K562 (cell line): ENCODE measurements at regions not wholly inside any gene's neighbourhood (a gene's known extent, or its start where the extent isn't known, plus 50 kb on each side); places are given as distances from the start of the nearest gene placed in this dataset.
A peak's percentile ranks its signal among the peaks of the same experiment; 100 is the strongest.

Source experiments
- ATAC-seq: fragments of 200-7000 bp; cut with Tn5 transposase; 3 replicates; pipeline ENCODE4 v1.9.1; 2020; ENCODE audit warnings: moderate library complexity
- BruUV-seq: library from RNA; stranded (reverse); fragments of 400-500 nt; replicated peaks from 2 replicates; lab custom pipeline; 2021; lab: Mats Ljungman, UMichigan
- CTCF ChIA-PET: fragments of 300-600 bp; formaldehyde crosslinking; extraction: SDS; loops from one replicate; lab custom pipeline; 2021; ENCODE audit warnings: low intra/inter-chr PET ratio; lab: Yijun Ruan, JAX
- POLR2A ChIA-PET: fragments of 300-600, 350-650 bp; sonication (Branson Sonifier 250); formaldehyde crosslinking; extraction: SDS; loops from one replicate; lab custom pipeline; 2021; ENCODE audit warnings: antibody characterized with exemption, inconsistent platforms; lab: Yijun Ruan, JAX
- DNase-seq, 4 experiments: peaks; one replicate each; pipeline versions ENCODE4 v3.0.0 to v3.0.0-alpha.2; 2011 to 2018; ENCODE audit warnings: low spot score in 3 of 4, mixed read lengths in 3 of 4; ENCODE audit errors: extremely low read depth in 1 of 4
- FAIRE-seq: peaks from 2 replicates; lab custom pipeline; 2011; peaks lifted over from hg19 to GRCh38; lab: Jason Lieb, UNC
- H2AFZ ChIP-seq: 2 replicates; pipeline ENCODE4 v1.6.0; 2011; ENCODE audit warnings: low read depth, low read length, control low read depth, inconsistent platforms
- H3K27ac ChIP-seq: fragments of 200-600 bp; 3 replicates; pipeline ENCODE4 v1.8.0; 2011; ENCODE audit warnings: low read depth, mild to moderate bottlenecking, control low read depth, inconsistent platforms, low read length, moderate library complexity, mixed read lengths; ENCODE audit errors: extremely low read depth
- H3K27me3 ChIP-seq, 2 experiments: fragments of 300-600 bp in 1 of 2; 2 replicates in 1 of 2; 3 replicates in 1 of 2; pipeline versions ENCODE4 v1.6.0 to v1.8.0; 2011; ENCODE audit warnings: inconsistent platforms in 2 of 2, low read length in 2 of 2, mild to moderate bottlenecking in 1 of 2, mixed read lengths in 1 of 2, moderate library complexity in 1 of 2; ENCODE audit not compliant: control insufficient read depth in 2 of 2, insufficient read depth in 2 of 2
- H3K36me3 ChIP-seq: fragments of 300-600 bp; 3 replicates; pipeline ENCODE4 v1.8.0; 2011; ENCODE audit warnings: mild to moderate bottlenecking, low read length, inconsistent platforms; ENCODE audit not compliant: control insufficient read depth, insufficient read depth
- H3K4me1 ChIP-seq, 2 experiments: fragments of 200-600 bp in 1 of 2; replicated peaks in 1 of 2; 2 replicates in 1 of 2; 3 replicates in 1 of 2; pipeline versions ENCODE4 v1.5.1 to v1.8.0; 2011; ENCODE audit warnings: inconsistent platforms in 2 of 2, low read length in 2 of 2, mild to moderate bottlenecking in 1 of 2, mixed read lengths in 1 of 2, moderate library complexity in 1 of 2; ENCODE audit not compliant: control insufficient read depth in 2 of 2, insufficient read depth in 2 of 2
- H3K4me2 ChIP-seq: 2 replicates; pipeline ENCODE4 v1.6.1; 2011; ENCODE audit warnings: low read length, control low read depth, inconsistent platforms, mixed read lengths; ENCODE audit not compliant: insufficient read depth
- H3K4me3 ChIP-seq: fragments of 200-600 bp; sonication (generic), shearing (Covaris generic); 2 replicates; pipeline ENCODE4 v1.5.1; 2016; ENCODE audit warnings: control low read depth, inconsistent platforms
- H3K79me2 ChIP-seq: fragments of 200-600 bp; 3 replicates; pipeline ENCODE4 v1.8.0; 2011; ENCODE audit warnings: low read length, inconsistent platforms; ENCODE audit not compliant: control insufficient read depth, insufficient read depth
- H3K9ac ChIP-seq, 2 experiments: 2 replicates each; pipeline versions ENCODE4 v1.6.0 to v1.6.1; 2011; ENCODE audit warnings: low read depth in 2 of 2, low read length in 2 of 2, control low read depth in 1 of 2, inconsistent platforms in 1 of 2, mild to moderate bottlenecking in 1 of 2, mixed read lengths in 1 of 2; ENCODE audit not compliant: insufficient read depth in 1 of 2
- H3K9me1 ChIP-seq: one replicate; pipeline ENCODE4 v1.6.0; 2011; ENCODE audit warnings: inconsistent platforms, mild to moderate bottlenecking, low read length, moderate library complexity; ENCODE audit not compliant: control insufficient read depth, insufficient read depth
- H3K9me3 ChIP-seq: replicated peaks from 2 replicates; pipeline ENCODE4 v1.5.1; 2011; ENCODE audit warnings: low read depth, low read length, inconsistent platforms; ENCODE audit not compliant: control insufficient read depth, insufficient read depth
- H4K20me1 ChIP-seq: replicated peaks from 2 replicates; pipeline ENCODE4 v1.6.1; 2011; ENCODE audit warnings: low read length, inconsistent platforms, mixed read lengths; ENCODE audit not compliant: control insufficient read depth, insufficient read depth
- DEAF1 ChIP-seq: fragments of 450-650 bp; formaldehyde crosslinking; IDR thresholded peaks from 2 replicates; pipeline ENCODE4 v1.4.0; 2020; ENCODE audit warnings: mild to moderate bottlenecking, moderate library complexity
- IFI16 ChIP-seq: fragments of 250-450 bp; sonication (Bioruptor Pico); IDR thresholded peaks from 2 replicates; pipeline ENCODE4 v2.1.2; 2022; ENCODE audit warnings: mild to moderate bottlenecking, inconsistent platforms
- PURB ChIP-seq: sonication (generic); formaldehyde crosslinking; IDR thresholded peaks from 2 replicates; pipeline ENCODE4 v1.9.0; 2021; ENCODE audit warnings: low read depth, mild to moderate bottlenecking, missing genetic modification reagents
- RB1 ChIP-seq: fragments of 450-650 bp; IDR thresholded peaks from 2 replicates; pipeline ENCODE4 v1.6.1; 2017; ENCODE audit warnings: low read depth, mild to moderate bottlenecking
- RBM25 ChIP-seq: fragments of 200-400 bp; formaldehyde crosslinking; IDR thresholded peaks from 2 replicates; pipeline ENCODE4 v1.6.1; 2018; ENCODE audit warnings: low read length, low read depth, moderate library complexity; ENCODE audit not compliant: severe bottlenecking
- ZNF584 ChIP-seq: fragments of 200-800 bp; sonication (Bioruptor generic); IDR thresholded peaks from 2 replicates; pipeline ENCODE4 v1.6.1; 2016; ENCODE audit warnings: low read depth, mild to moderate bottlenecking, missing genetic modification characterization, missing compliant biosample characterization
- WGBS: fragments of 100-300 bp; shearing (Covaris generic); methylation state at CpG from one replicate; pipeline ENCODE4 v1.1.6; 2016; ENCODE audit warnings: low coverage, mixed read lengths; ENCODE audit not compliant: insufficient coverage; ENCODE audit errors: missing lambda C conversion rate; 5-methylcytosine and 5-hydroxymethylcytosine counted together
- in situ Hi-C: fragments of 300-500 bp; cut with MboI; formaldehyde crosslinking; loops from 4 replicates; pipeline ENCODE4 v1.15.0; 2018; ENCODE audit warnings: inconsistent platforms, mixed read lengths
- intact Hi-C: fragments of 100-400 bp; cut with micrococcal nuclease; formaldehyde crosslinking; loops from 2 replicates; pipeline ENCODE4 v1.14.2; 2022
- TF ChIP-seq, protein P1 (sequence below): sonication (generic); formaldehyde crosslinking; IDR thresholded peaks from 2 replicates; pipeline ENCODE4 v1.8.1; 2023; ENCODE audit warnings: mild to moderate bottlenecking, missing genetic modification reagents
- TF ChIP-seq, protein P2 (sequence below): IDR thresholded peaks from 2 replicates; pipeline ENCODE4 v1.6.1; 2011; ENCODE audit not compliant: insufficient read length; ENCODE audit errors: extremely low read depth

DNA sequence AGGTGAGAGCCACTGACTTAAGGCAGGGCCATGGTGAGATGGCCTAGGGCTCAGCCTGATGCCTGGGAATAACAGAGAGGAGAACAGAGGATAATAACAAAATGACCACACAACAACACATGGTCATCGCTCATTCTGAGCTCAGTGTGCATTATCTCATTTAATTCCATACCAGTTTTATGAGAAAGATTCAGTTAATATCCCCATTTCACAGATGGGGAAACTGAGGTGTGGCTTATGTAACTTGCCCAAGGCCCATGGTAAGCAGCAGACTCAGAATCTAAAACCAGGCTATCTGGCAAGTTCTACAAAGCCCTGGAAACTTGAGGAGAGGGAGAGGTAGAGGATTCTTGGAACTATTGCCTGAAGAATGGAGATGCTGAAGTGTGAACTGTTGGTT lies 200.9 kb upstream of the PMEPA1 start:
- Histone ChIP-seq H3K27ac (no peak overlapping the region), H3K9ac (no peak overlapping the region), H3K9me1 (no peaks in the 10 kb centered on the region), H3K9me3 (no peaks in the 10 kb centered on the region), H4K20me1 (0 out of 2 replicates have a peak, but pooled peaks cover 8% of the 10 kb centered on the region), H3K4me2 (no peak overlapping the region), H2AFZ (no peak overlapping the region), H3K36me3 (no peaks in the 10 kb centered on the region), H3K79me2 (no peaks in the 10 kb centered on the region), H3K27me3 (peaks cover 0 to 5% of the 10 kb centered on the region in 2 experiments; a peak in 1 of 5 replicates), H3K4me3 (no peak overlapping the region), H3K4me1 (no peaks in the 10 kb centered on the region)
- BruUV-seq, result no TSS peak
- TF ChIP-seq, protein P1, sequence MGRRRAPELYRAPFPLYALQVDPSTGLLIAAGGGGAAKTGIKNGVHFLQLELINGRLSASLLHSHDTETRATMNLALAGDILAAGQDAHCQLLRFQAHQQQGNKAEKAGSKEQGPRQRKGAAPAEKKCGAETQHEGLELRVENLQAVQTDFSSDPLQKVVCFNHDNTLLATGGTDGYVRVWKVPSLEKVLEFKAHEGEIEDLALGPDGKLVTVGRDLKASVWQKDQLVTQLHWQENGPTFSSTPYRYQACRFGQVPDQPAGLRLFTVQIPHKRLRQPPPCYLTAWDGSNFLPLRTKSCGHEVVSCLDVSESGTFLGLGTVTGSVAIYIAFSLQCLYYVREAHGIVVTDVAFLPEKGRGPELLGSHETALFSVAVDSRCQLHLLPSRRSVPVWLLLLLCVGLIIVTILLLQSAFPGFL (CRISPR knock-in tag), result no peak
- TF ChIP-seq DEAF1 (CRISPR knock-in tag), result no peak
- TF ChIP-seq IFI16 (CRISPR knock-in tag), result no peak
- no peak for TF ChIP-seq RB1
- TF ChIP-seq ZNF584 (CRISPR knock-in tag), result no peak
- TF ChIP-seq PURB (CRISPR knock-in tag), result no peak
- peak; percentile 61 for TF ChIP-seq RBM25
- TF ChIP-seq, protein P2, sequence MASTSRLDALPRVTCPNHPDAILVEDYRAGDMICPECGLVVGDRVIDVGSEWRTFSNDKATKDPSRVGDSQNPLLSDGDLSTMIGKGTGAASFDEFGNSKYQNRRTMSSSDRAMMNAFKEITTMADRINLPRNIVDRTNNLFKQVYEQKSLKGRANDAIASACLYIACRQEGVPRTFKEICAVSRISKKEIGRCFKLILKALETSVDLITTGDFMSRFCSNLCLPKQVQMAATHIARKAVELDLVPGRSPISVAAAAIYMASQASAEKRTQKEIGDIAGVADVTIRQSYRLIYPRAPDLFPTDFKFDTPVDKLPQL, result no peak
- WGBS, result 0% methylated on average over 1 of the region's 1 CpG
- DNase-seq, result no peak
- POLR2A ChIA-PET, result no interaction called here
- in situ Hi-C loops, result no loop called here
- CTCF ChIA-PET, result no interaction called here
- intact Hi-C loops, result no loop called here
- no peak for ATAC-seq
- FAIRE-seq, result no peak
